BLaER1 (cell line): ENCODE measurements at regions not wholly inside any gene's neighbourhood (a gene's known extent, or its start where the extent isn't known, plus 50 kb on each side); places are given as distances from the start of the nearest gene placed in this dataset.

Source experiments
- H3K27ac ChIP-seq: shearing (Covaris generic); formaldehyde crosslinking; 2 replicates; pipeline ENCODE4 v1.8.1; 2022
- H3K27me3 ChIP-seq: shearing (Covaris generic); formaldehyde crosslinking; 2 replicates; pipeline ENCODE4 v1.8.1; 2022
- H3K36me3 ChIP-seq: shearing (Covaris generic); formaldehyde crosslinking; 2 replicates; pipeline ENCODE4 v1.8.1; 2022
- H3K4me1 ChIP-seq: shearing (Covaris generic); formaldehyde crosslinking; 2 replicates; pipeline ENCODE4 v1.8.1; 2022
- H3K4me2 ChIP-seq: shearing (Covaris generic); formaldehyde crosslinking; 2 replicates; pipeline ENCODE4 v1.8.1; 2022
- H3K4me3 ChIP-seq: shearing (Covaris generic); formaldehyde crosslinking; 2 replicates; pipeline ENCODE4 v1.8.1; 2022
- H3K9ac ChIP-seq: shearing (Covaris generic); formaldehyde crosslinking; 2 replicates; pipeline ENCODE4 v1.8.1; 2022
- H3K9me3 ChIP-seq: shearing (Covaris generic); formaldehyde crosslinking; 2 replicates; pipeline ENCODE4 v1.8.1; 2022
- H4K20me1 ChIP-seq: shearing (Covaris generic); formaldehyde crosslinking; 2 replicates; pipeline ENCODE4 v1.8.1; 2022
- Cebpa-rat ChIP-seq: shearing (Covaris generic); IDR thresholded peaks from 2 replicates; pipeline ENCODE4 v1.8.1; 2022

GRCh38 chr16:66004699-66005098, 361.8 kb upstream of the CDH5 start:
- Histone ChIP-seq H3K27ac (no peak overlapping the region), H3K4me3 (no peak overlapping the region), H3K4me2 (no peak overlapping the region), H3K27me3 (no peaks in the 10 kb centered on the region), H3K9me3 (no peaks in the 10 kb centered on the region), H3K9ac (no peak overlapping the region), H3K36me3 (no peaks in the 10 kb centered on the region), H3K4me1 (peaks cover 8% of the 10 kb centered on the region), H4K20me1 (no peaks in the 10 kb centered on the region)
- no peak for TF ChIP-seq Cebpa-rat

- TF ChIP-seq Cebpa-rat = no peak
- H3K4me2 ChIP-seq = no peak overlapping the region
- no peaks in the 10 kb centered on the region for H3K27me3 ChIP-seq
- no peak overlapping the region for H3K4me3 ChIP-seq
- no peaks in the 10 kb centered on the region for H4K20me1 ChIP-seq
- peaks cover 8% of the 10 kb centered on the region for H3K4me1 ChIP-seq
- no peak overlapping the region for H3K9ac ChIP-seq
- no peaks in the 10 kb centered on the region for H3K36me3 ChIP-seq
- H3K9me3 ChIP-seq = no peaks in the 10 kb centered on the region
- no peak overlapping the region for H3K27ac ChIP-seq
Measured at GRCh38 chr16:66003201-66003600, 363.3 kb upstream of the CDH5 start.

GRCh38 chr16:66002601-66003000, 363.9 kb upstream of the CDH5 start:
- TF ChIP-seq Cebpa-rat = no peak
- H3K36me3 ChIP-seq = no peaks in the 10 kb centered on the region
- no peaks in the 10 kb centered on the region for H3K27me3 ChIP-seq

GRCh38 chr16:66001432-66001831, 365.1 kb upstream of the CDH5 start:
- H3K4me1 ChIP-seq = peaks cover 3% of the 10 kb centered on the region
- TF ChIP-seq Cebpa-rat = no peak
- H3K27ac ChIP-seq = no peak overlapping the region
- H3K36me3 ChIP-seq = no peaks in the 10 kb centered on the region
- no peak overlapping the region for H3K4me2 ChIP-seq
- no peak overlapping the region for H3K4me3 ChIP-seq
- no peaks in the 10 kb centered on the region for H3K9me3 ChIP-seq
- H4K20me1 ChIP-seq = no peaks in the 10 kb centered on the region
- no peaks in the 10 kb centered on the region for H3K27me3 ChIP-seq
- H3K9ac ChIP-seq = no peak overlapping the region

More at GRCh38 chr16:66002601-66003000, 363.9 kb upstream of the CDH5 start:
- no peaks in the 10 kb centered on the region for H4K20me1 ChIP-seq
- H3K27ac ChIP-seq = no peak overlapping the region
- peaks cover 8% of the 10 kb centered on the region for H3K4me1 ChIP-seq
- H3K9me3 ChIP-seq = no peaks in the 10 kb centered on the region
- H3K4me2 ChIP-seq = no peak overlapping the region
- no peak overlapping the region for H3K9ac ChIP-seq
- no peak overlapping the region for H3K4me3 ChIP-seq

GRCh38 chr16:65998443-65998842, 368.0 kb upstream of the CDH5 start:
- H3K4me1 ChIP-seq = no peaks in the 10 kb centered on the region
- H4K20me1 ChIP-seq = no peaks in the 10 kb centered on the region
- H3K9ac ChIP-seq = no peak overlapping the region
- no peak overlapping the region for H3K27ac ChIP-seq
- H3K36me3 ChIP-seq = no peaks in the 10 kb centered on the region
- no peaks in the 10 kb centered on the region for H3K9me3 ChIP-seq
- no peak for TF ChIP-seq Cebpa-rat
- H3K27me3 ChIP-seq = no peaks in the 10 kb centered on the region
- no peak overlapping the region for H3K4me3 ChIP-seq
- no peak overlapping the region for H3K4me2 ChIP-seq

- Histone ChIP-seq H3K9me3 (no peaks in the 10 kb centered on the region), H3K4me1 (no peaks in the 10 kb centered on the region), H3K27ac (no peak overlapping the region), H3K4me3 (no peak overlapping the region), H3K36me3 (no peaks in the 10 kb centered on the region), H3K9ac (no peak overlapping the region), H3K27me3 (no peaks in the 10 kb centered on the region), H4K20me1 (no peaks in the 10 kb centered on the region), H3K4me2 (no peak overlapping the region)
- no peak for TF ChIP-seq Cebpa-rat
Measured at GRCh38 chr16:65994291-65994690, 372.2 kb upstream of the CDH5 start.

- no peak for TF ChIP-seq Cebpa-rat
Measured at GRCh38 chr16:65991149-65991701, 375.3 kb upstream of the CDH5 start.

GRCh38 chr16:65989861-65990604, 376.5 kb upstream of the CDH5 start:
- H3K27ac ChIP-seq = no peak overlapping the region
- no peak for TF ChIP-seq Cebpa-rat
- H3K4me3 ChIP-seq = no peak overlapping the region

More at GRCh38 chr16:65991149-65991701, 375.3 kb upstream of the CDH5 start:
- Histone ChIP-seq H3K27me3 (no peaks in the 10 kb centered on the region), H3K9me3 (peaks cover 3% of the 10 kb centered on the region), H3K27ac (no peak overlapping the region), H3K36me3 (no peaks in the 10 kb centered on the region), H3K4me2 (no peak overlapping the region), H3K4me3 (no peak overlapping the region), H4K20me1 (no peaks in the 10 kb centered on the region), H3K4me1 (no peaks in the 10 kb centered on the region), H3K9ac (no peak overlapping the region)

GRCh38 chr16:65988024-65988595, 378.4 kb upstream of the CDH5 start:
- no peak overlapping the region for H3K9ac ChIP-seq

More at GRCh38 chr16:65989861-65990604, 376.5 kb upstream of the CDH5 start:
- H3K36me3 ChIP-seq = no peaks in the 10 kb centered on the region
- no peaks in the 10 kb centered on the region for H3K4me1 ChIP-seq
- no peak overlapping the region for H3K4me2 ChIP-seq
- no peaks in the 10 kb centered on the region for H4K20me1 ChIP-seq
- no peaks in the 10 kb centered on the region for H3K27me3 ChIP-seq
- H3K9ac ChIP-seq = no peak overlapping the region
- H3K9me3 ChIP-seq = peaks cover 9% of the 10 kb centered on the region

GRCh38 chr16:65984296-65984695, 382.2 kb upstream of the CDH5 start:
- Histone ChIP-seq H3K36me3 (no peaks in the 10 kb centered on the region), H3K4me2 (no peak overlapping the region), H3K4me3 (no peak overlapping the region), H3K9ac (no peak overlapping the region), H3K27me3 (no peaks in the 10 kb centered on the region), H3K9me3 (peaks cover 9% of the 10 kb centered on the region), H3K4me1 (no peaks in the 10 kb centered on the region), H3K27ac (no peak overlapping the region), H4K20me1 (no peaks in the 10 kb centered on the region)
- no peak for TF ChIP-seq Cebpa-rat

More at GRCh38 chr16:65988024-65988595, 378.4 kb upstream of the CDH5 start:
- Histone ChIP-seq H3K27me3 (no peaks in the 10 kb centered on the region), H3K36me3 (no peaks in the 10 kb centered on the region), H3K9me3 (peaks cover 9% of the 10 kb centered on the region), H3K27ac (no peak overlapping the region), H3K4me2 (no peak overlapping the region), H3K4me1 (no peaks in the 10 kb centered on the region), H4K20me1 (no peaks in the 10 kb centered on the region), H3K4me3 (no peak overlapping the region)
- TF ChIP-seq Cebpa-rat = no peak
